SIG-M5 (cell line): ENCODE measurements at regions not wholly inside any gene's neighbourhood (a gene's known extent, or its start where the extent isn't known, plus 50 kb on each side); places are given as distances from the start of the nearest gene placed in this dataset.
A peak's percentile ranks its signal among the peaks of the same experiment; 100 is the strongest.

Experiments used
- DNase-seq: peaks from one replicate; lab custom pipeline; 2025; lab: John Stamatoyannopoulos, UW

DNA sequence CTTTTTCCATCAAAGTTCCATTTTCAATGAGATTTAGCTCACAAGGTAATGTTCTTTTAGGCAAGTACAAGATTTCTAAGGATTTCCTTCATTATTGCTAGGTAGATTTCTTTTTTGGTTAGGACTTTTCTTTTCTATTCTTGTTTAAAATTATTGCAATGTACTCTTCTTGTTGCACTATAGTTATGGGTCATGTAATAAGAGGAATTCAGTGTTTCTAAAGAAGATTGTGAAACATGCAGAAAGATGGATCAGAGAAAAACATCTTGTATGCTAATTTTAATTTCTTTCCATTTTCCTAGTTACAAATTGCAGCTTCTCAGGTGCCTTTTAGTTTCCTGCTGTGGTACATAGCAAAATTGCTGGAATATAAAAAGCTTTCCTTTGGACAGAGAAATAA lies 56.1 kb downstream of the BTG1 start:
- no peak for DNase-seq

DNA sequence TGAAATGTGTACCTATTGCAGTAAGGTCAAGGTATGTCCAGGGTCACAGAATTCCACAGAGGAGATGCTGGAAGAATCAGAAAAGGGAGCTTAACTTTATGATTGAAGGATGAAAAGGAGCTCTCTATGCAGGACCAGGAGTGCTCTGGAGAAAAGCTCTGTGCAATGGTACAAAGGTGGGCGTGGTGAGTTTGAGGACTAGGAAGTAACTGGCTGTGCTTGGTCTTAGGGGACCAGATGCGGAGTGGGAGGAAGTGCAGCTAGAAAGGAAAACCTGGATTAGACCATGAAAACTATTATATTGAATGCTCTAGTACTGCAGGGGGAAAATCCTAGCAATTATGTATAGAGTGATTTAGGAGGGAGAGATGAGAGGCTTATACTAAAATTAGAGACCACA lies 56.8 kb downstream of the BTG1 start:
- DNase-seq, result no peak

DNA sequence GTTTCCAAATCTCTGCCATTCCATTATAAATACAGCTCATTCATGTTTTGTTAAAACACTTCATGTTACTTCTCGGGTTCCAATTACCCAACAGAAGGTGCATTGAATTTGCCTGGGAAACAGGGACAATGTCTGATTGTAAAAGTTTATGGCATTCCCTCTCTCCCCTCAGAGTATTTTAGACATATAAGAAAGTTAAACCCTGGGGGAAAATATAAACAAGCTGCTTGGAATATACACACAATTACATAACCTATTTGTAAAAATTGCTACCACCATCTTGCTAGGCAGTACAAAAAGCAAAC lies 60.0 kb downstream of the BTG1 start:
- no peak for DNase-seq

DNA sequence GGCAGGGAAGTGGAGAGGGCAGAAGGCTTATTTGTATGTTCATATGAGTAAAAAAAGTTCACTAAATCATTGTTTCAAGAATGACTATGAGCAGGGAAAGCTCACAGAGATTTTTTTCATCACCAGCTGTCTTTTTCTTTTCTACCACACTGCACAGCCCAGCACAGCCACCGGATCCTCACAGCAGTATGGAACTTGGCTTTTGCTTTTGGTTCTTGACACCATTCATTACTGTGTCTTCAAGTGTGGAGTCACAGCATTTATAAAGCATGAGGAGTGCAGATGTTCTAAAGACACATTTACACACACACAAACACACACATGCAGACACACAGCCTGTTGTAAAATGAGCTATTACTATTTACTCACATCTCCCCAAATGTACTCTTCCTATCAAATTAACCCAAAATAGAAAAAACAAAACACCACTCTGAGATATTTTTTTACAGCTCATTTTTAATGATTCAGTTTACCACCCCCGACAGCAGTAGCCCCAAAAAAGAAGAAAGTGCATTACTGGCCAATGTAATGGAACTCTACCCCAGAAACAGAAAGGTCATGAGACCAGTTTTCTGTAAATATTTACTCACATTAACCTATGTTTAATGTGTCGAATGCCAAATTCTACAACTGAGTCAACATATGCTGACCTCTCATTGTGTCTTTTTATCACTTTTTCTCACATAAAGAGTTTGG lies 60.5 kb downstream of the BTG1 start:
- DNase-seq, result no peak

- DNase-seq, result no peak
These were observed 64.7 kb downstream of the BTG1 start for GRCh38 chr12:92080911-92081285.

- DNase-seq, result no peak
These were observed 66.6 kb downstream of the BTG1 start for GRCh38 chr12:92079054-92079385.

GRCh38 chr12:92078167-92079053 lies 67.2 kb downstream of the BTG1 start:
- DNase-seq, result no peak

DNA sequence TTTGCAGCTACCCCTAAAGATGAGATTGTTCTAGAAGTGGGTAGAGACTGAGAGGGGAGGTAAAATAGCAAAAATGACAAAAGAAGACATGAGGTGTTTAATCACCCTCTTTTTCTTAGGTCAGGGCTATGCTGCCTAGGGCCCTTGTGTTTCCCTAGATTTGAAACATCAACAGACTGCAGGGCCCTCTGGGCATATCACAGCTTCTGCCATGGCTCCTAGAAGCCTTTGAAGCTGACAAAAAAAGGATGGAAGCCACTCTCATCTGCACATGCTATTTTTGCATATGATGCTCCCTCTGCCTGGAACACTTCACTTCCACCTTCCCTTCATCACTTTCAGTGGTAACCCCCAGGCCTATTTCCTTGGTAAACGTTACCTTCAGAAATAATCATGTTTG lies 68.1 kb downstream of the BTG1 start:
- DNase-seq, result no peak

- no peak for DNase-seq
These were observed 69.5 kb downstream of the BTG1 start for GRCh38 chr12:92076101-92076500.

DNA sequence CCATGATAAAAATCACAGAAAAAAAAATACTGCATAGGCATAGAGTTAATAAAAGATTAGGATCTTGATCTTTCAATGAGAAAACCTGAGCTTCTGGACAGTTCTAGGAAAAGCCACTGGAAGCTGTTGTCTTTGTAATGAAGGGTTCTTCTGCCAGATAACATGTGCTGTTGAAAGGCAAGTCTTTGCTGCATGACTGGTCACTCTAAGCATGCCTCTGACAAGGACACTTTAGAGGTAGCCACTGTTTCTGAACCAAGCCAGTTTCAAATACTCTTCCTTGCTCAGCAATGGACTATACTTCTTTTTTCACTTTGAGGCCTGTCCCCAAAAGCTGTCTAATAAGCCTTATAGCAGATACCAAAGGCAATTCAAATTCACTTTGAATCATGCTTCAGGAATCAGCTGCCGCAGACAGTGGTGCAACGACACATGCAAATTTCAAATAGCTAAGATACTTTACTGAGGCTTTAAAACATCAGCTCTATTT lies 70.2 kb downstream of the BTG1 start:
- no peak for DNase-seq

GRCh38 chr12:92074889-92075288 lies 70.8 kb downstream of the BTG1 start:
- DNase-seq, result no peak

DNA sequence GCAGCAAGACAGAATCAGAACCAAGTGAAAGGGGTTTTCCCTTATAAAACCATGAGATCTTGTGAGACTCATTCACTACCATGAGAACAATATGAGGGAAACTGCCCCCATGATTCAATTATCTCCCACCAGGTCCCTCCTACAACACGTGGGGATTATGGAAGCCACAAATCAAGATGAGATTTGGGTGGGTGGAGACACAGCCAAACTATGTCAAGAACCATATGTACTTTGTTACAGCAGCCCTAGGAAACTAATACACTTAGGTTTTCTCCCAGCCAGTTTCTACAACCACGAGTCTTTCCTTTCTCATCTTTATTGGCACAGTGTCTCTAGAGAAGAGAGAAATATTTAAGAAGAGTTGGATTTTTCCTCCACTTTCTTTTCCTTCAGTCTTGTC lies 72.6 kb downstream of the BTG1 start:
- no peak for DNase-seq

DNA sequence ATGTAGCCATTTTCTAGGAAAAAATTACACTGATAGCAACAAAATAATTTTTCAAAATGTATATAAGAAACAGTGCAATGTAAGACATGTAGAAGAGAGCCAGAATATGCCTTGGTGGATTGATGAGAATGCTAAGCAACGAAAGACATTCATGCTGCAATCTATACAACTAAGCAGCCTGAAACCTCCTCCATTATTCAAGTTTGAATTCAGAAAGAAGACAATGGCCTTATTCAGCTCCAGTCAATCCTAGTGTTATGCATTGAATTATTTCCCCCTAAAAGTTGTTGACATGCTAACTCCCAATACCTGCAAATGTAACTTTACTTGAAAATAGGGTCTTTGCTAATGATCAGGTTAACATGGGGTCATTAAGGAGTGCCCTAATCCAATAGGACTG lies 73.5 kb downstream of the BTG1 start:
- DNase-seq, result no peak

- peak; percentile 89 for DNase-seq
These were observed 74.7 kb downstream of the BTG1 start for GRCh38 chr12:92070864-92071445.

DNA sequence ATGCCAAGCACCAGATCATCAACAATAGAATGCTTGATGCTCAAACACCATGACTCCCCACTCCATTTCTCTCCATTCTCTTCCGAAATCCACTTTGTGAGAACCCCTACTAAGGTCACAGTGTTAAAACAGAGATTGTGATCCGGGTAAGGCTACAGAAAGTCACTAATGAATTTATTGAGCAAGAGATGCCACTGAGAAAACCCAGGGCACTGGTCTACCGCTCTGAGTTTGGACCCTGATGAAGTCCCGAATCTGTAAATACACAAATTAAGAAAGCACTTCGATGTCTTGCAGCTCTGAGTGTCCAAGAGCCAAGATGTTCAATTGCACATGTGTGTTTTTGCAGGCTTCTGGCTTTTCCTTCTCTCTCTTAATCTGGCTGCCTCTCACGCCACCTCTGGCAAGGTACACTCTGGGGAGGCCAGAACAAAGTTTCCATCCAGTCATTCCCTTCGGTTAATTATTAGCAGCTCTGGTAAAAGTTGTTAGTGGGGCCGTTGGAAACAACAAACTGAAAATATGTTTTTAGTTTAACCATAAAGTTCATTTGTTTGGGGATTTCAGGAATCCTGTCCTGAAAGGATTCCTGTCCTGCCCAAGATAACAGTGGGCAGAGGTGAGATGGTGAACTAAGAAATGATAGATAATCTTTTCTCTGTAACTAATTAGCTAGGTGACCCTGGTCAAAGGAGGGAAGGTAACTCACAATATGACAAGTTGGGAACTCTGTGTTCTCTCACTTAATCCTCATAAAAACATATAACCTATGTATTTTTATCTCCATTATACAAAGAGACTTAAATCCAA lies 75.4 kb downstream of the BTG1 start:
- no peak for DNase-seq

GRCh38 chr12:92068459-92068858 lies 77.2 kb downstream of the BTG1 start:
- no peak for DNase-seq

DNA sequence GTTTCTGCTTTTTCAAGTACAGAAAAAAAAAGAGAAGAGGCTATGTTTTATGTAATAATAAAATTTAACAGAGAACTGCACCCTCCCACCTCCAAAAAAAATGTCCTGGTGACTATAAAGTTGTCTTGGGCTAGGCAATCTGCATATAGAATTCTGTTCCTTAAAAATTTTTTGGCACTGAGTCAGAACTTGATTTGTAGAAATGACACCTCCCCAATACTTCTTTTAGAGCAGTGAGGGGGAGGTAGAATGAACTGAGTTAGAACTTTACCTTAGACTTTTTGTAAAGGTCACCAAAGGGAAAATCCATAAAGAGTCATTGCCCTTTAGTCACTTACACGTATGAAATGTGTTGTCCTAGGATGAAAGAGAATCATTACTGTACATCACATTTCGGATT lies 80.0 kb downstream of the BTG1 start:
- DNase-seq, result no peak

DNA sequence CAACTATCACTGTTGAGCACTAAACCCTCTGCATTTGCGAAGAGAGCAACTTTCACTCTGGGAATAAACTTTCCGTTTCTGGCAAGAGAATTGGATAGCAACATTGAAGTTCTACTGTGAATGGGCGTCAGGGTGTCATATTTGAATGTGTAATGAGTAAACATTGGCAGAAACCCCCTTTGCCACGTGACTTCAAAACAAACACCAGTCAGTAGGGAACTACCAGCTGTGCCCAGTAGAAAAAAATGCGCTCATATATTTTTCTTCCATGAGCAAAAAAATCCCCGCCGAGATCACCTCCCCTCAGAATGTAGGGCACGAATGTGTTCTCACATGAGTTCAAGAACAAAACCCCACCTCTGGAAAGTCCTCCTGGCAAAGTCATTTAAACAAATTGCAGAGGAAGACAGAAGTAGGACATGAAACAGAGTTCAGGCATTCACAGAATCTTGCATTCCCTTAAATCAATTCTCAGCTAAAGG lies 80.6 kb downstream of the BTG1 start:
- no peak for DNase-seq

DNA sequence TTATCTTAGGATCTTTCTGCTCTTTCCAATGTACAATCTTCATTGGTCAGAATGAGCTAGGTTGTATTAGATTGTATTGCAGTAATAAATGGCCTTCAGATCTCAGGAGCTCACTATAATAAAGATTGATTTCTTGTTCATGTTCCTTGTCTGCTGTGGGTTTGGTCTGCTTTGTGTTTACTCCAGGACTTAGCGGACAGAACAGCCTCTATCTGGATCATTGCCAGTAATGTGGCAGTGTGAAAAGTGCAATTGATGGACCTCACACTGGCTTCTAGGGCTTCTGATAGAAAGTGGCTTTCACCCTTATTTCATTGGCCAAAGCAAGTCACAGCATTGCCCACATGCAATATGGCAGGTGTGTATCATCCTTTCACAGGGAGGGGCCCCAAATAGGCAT lies 81.2 kb downstream of the BTG1 start:
- no peak for DNase-seq

DNA sequence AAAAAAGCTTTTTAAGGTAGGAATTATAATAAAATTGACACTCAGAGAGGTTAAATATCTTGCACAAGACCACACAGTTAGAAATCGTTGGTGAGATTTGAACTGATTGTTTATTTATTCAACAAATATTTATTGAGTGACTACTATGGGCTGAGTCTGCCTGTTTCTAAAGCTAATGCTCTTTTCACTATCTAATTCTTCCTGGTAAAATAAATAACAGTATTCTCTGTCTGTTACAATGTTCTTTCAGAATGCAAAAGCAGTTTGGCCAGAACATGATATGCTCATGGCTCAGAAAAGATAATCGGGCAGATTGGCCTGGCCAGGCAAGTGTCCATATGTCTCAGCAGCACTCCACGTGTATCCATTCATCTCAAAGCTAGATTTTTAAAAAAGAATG lies 82.0 kb downstream of the BTG1 start:
- no peak for DNase-seq

DNA sequence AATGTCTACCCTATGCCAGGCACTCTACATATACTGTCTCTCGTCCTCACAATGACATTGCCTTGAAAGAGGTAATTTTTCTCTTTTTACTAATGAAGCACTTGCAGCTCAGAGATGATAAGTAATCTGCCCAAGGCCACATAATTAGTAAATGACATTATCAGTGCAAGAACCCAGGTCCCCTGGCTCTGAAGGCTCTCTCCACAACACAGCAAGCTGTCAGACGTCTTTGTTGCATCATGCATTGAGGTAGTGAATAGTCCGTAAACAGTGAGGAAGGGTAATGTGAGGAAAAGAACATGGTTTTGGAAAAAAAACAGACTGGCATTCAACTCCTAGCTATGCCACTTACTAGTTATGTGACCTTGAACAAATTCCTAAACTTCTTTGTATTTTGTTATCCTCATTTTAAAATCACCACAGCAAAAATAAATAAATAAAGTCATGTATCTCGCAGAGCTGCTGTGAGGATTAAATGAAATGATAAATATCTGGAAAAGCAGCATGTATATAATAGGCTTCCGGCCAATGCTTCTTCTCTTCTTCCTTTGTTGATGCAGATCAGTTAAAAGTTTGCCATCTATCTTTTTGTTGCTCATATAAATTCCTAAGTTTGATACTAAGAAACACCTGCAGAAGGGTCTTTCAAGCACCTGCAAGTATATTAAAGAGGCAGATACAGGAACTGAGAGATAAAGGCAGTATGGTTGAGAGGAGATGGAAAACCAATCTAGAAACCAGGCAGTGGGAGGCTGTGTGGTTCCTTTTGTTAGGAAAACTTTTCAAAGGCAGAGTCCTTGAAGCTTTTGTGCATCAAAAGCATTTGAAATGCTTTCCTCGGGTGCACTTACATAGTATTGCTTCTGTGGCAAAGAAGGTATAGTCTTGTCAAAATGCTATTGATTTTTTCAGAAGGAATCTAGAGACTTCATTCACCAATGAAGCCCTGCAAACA lies 82.8 kb downstream of the BTG1 start:
- no peak for DNase-seq
